Osteoblast (primary cell): ENCODE measurements at regions not wholly inside any gene's neighbourhood (a gene's known extent, or its start where the extent isn't known, plus 50 kb on each side); places are given as distances from the start of the nearest gene placed in this dataset.

Experiments used
- DNase-seq: peaks from one replicate; pipeline ENCODE4 v3.0.0; 2011; ENCODE audit warnings: low spot score, mixed read lengths; ENCODE audit not compliant: insufficient read length; ENCODE audit errors: missing footprints
- H2AFZ ChIP-seq: 2 replicates; pipeline ENCODE4 v1.6.0; 2011; ENCODE audit warnings: mild to moderate bottlenecking, low read length
- H3K27ac ChIP-seq: 2 replicates; pipeline ENCODE4 v1.5.1; 2011; ENCODE audit warnings: mild to moderate bottlenecking, low read depth, low read length, moderate library complexity
- H3K27me3 ChIP-seq: 2 replicates; pipeline ENCODE4 v1.6.0; 2012; ENCODE audit warnings: mild to moderate bottlenecking, control low read depth, inconsistent platforms, low read length, moderate library complexity; ENCODE audit not compliant: insufficient read depth
- H3K36me3 ChIP-seq: 2 replicates; pipeline ENCODE4 v1.5.1; 2011; ENCODE audit warnings: mild to moderate bottlenecking, low read length, control low read depth, moderate library complexity; ENCODE audit not compliant: insufficient read depth
- H3K4me1 ChIP-seq: 2 replicates; pipeline ENCODE4 v1.5.1; 2011; ENCODE audit warnings: mild to moderate bottlenecking, low read length, control low read depth, moderate library complexity; ENCODE audit not compliant: insufficient read depth
- H3K4me2 ChIP-seq: 2 replicates; pipeline ENCODE4 v1.6.0; 2011; ENCODE audit warnings: mild to moderate bottlenecking, low read length; ENCODE audit not compliant: insufficient read depth
- H3K4me3 ChIP-seq: fragments of 200-600 bp; sonication (generic); 3 replicates; pipeline ENCODE4 v1.5.1; 2012; ENCODE audit warnings: mild to moderate bottlenecking, low read length, inconsistent platforms; ENCODE audit not compliant: insufficient read depth
- H3K79me2 ChIP-seq: 2 replicates; pipeline ENCODE4 v1.6.0; 2012; ENCODE audit warnings: mild to moderate bottlenecking, low read length, control low read depth, inconsistent platforms; ENCODE audit not compliant: insufficient read depth
- H3K9me3 ChIP-seq: 2 replicates; pipeline ENCODE4 v1.5.1; 2011; ENCODE audit warnings: low read depth, low read length, control low read depth
- H4K20me1 ChIP-seq: 2 replicates; pipeline ENCODE4 v1.6.0; 2012; ENCODE audit warnings: mild to moderate bottlenecking, low read length, control low read depth; ENCODE audit not compliant: insufficient read depth
- TF ChIP-seq, protein P1 (sequence below): IDR thresholded peaks from 2 replicates; pipeline ENCODE4 v1.5.1; 2011; ENCODE audit warnings: mild to moderate bottlenecking, low read depth, low read length, moderate library complexity; ENCODE audit errors: extremely low read depth

DNA sequence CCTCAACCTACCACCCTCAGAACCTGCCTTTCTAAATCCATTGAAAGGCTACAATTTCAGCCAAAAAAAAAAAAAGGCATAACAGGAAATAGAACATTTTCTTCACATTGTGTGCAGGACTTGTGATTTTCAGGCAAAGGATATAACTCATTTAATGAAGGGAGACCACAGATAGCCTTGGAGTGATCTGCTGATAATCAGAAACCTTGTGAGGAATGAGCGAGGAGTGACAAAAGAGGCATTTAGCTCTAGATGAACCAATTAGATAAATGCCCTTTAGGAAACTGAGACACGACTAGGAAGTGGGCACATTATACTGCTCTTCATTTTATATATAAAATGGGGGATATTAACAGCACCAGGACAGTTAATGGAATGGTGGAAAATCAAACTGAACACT lies 216.5 kb upstream of the GRIA4 start:
- Histone ChIP-seq H3K4me2 (no peak overlapping the region), H2AFZ (no peak overlapping the region)

DNA sequence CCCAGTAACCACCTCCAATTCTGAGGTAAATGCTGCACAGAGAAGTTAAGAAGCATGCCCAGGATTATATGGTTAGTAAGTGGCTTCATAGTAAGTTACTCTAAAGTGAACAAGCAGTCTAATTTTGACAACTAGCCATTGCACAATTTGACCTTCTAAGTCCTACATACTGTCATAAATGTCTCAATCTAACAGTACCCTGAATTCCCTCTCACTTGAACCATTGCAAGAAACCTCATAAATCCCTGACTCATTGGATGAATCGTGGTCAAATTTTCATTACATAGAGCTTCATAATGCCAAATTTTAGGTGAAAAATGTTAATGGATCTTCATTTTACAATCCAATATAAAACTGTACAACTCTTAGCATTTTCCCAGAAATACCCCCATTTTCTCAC lies 217.3 kb upstream of the GRIA4 start:
- Histone ChIP-seq H2AFZ (no peak overlapping the region), H3K4me2 (no peak overlapping the region), H3K27me3 (no peaks in the 10 kb centered on the region), H3K79me2 (no peaks in the 10 kb centered on the region), H3K9me3 (no peaks in the 10 kb centered on the region), H4K20me1 (no peaks in the 10 kb centered on the region), H3K27ac (no peak overlapping the region), H3K4me1 (no peaks in the 10 kb centered on the region), H3K4me3 (no peak overlapping the region), H3K36me3 (no peaks in the 10 kb centered on the region)
- DNase-seq = no peak
- TF ChIP-seq, protein P1, sequence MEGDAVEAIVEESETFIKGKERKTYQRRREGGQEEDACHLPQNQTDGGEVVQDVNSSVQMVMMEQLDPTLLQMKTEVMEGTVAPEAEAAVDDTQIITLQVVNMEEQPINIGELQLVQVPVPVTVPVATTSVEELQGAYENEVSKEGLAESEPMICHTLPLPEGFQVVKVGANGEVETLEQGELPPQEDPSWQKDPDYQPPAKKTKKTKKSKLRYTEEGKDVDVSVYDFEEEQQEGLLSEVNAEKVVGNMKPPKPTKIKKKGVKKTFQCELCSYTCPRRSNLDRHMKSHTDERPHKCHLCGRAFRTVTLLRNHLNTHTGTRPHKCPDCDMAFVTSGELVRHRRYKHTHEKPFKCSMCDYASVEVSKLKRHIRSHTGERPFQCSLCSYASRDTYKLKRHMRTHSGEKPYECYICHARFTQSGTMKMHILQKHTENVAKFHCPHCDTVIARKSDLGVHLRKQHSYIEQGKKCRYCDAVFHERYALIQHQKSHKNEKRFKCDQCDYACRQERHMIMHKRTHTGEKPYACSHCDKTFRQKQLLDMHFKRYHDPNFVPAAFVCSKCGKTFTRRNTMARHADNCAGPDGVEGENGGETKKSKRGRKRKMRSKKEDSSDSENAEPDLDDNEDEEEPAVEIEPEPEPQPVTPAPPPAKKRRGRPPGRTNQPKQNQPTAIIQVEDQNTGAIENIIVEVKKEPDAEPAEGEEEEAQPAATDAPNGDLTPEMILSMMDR = no peak

More for the DNA sequence above, 216.5 kb upstream of the GRIA4 start:
- TF ChIP-seq, protein P1 = no peak
- Histone ChIP-seq H3K4me1 (no peaks in the 10 kb centered on the region), H3K4me3 (no peak overlapping the region), H3K27me3 (no peaks in the 10 kb centered on the region), H3K27ac (no peak overlapping the region), H3K36me3 (no peaks in the 10 kb centered on the region), H3K79me2 (no peaks in the 10 kb centered on the region), H3K9me3 (no peaks in the 10 kb centered on the region), H4K20me1 (no peaks in the 10 kb centered on the region)
- no peak for DNase-seq

DNA sequence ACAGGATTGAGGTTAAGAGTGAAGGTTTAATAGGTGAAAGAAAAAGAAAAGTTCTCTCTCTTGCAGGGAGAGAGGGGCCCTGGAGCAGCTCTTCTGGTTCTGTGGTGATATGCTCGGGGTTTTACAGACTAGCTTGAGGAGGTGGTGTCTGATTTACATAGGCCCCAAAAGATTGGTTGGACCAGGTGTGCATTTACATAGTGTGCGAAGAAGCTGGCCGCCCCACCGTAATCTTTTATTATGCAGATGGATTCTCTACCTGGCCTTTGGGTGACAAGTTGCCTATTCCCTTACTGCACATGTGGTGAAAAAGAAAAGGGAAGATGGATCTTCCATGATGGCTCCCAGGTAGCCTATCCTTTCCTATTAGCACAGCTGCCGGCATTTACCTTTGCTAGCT lies 219.9 kb upstream of the GRIA4 start:
- no peaks in the 10 kb centered on the region for H3K9me3 ChIP-seq
- no peak overlapping the region for H3K4me2 ChIP-seq
- no peaks in the 10 kb centered on the region for H3K27me3 ChIP-seq
- H2AFZ ChIP-seq = no peak overlapping the region
- no peak overlapping the region for H3K27ac ChIP-seq
- no peak for DNase-seq
- TF ChIP-seq, protein P1 = no peak
- H3K79me2 ChIP-seq = no peaks in the 10 kb centered on the region
- no peak overlapping the region for H3K4me3 ChIP-seq
- no peaks in the 10 kb centered on the region for H3K36me3 ChIP-seq
- H3K4me1 ChIP-seq = no peaks in the 10 kb centered on the region
- H4K20me1 ChIP-seq = no peaks in the 10 kb centered on the region

DNA sequence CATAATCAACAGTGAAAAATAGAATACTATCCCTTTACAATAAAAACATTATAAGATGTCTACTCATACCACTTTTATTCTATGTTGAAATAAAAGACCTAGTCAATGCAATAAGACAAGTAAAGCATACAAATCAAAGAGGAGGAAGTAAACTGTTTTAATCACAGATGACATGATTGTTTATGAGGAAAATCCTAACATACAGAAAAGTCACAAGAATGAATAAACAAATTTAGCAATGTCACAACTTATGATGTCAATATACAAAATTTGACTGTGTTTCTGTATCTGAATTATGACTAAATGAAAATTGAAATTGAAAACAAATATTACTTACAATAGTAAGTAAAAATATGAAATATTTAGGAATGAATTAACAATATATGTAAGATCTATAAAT lies 221.9 kb upstream of the GRIA4 start:
- no peak overlapping the region for H3K4me3 ChIP-seq
- TF ChIP-seq, protein P1 = no peak
- H3K27me3 ChIP-seq = no peaks in the 10 kb centered on the region
- no peaks in the 10 kb centered on the region for H3K4me1 ChIP-seq
- H3K9me3 ChIP-seq = no peaks in the 10 kb centered on the region
- no peak for DNase-seq
- H3K27ac ChIP-seq = no peak overlapping the region
- no peaks in the 10 kb centered on the region for H3K36me3 ChIP-seq
- H3K79me2 ChIP-seq = no peaks in the 10 kb centered on the region
- H2AFZ ChIP-seq = no peak overlapping the region
- H3K4me2 ChIP-seq = no peak overlapping the region
- no peaks in the 10 kb centered on the region for H4K20me1 ChIP-seq
